ENCODE measurements at regions not wholly inside any gene's neighbourhood (a gene's known extent, or its start where the extent isn't known, plus 50 kb on each side); places are given as distances from the start of the nearest gene placed in this dataset.
"Not testable (repeated sequence)": the region's sequence is repeated elsewhere in the genome, so short reads cannot be mapped to it uniquely, and the experiment has no call there.

- DNase-seq, result no peak
Measured at GRCh38 chr10:114872519-114873087, 51.0 kb downstream of the FHIP2A start.

GRCh38 chr10:114874827-114875411, 53.3 kb downstream of the FHIP2A start:
- peak; percentile 74 for DNase-seq

DNA sequence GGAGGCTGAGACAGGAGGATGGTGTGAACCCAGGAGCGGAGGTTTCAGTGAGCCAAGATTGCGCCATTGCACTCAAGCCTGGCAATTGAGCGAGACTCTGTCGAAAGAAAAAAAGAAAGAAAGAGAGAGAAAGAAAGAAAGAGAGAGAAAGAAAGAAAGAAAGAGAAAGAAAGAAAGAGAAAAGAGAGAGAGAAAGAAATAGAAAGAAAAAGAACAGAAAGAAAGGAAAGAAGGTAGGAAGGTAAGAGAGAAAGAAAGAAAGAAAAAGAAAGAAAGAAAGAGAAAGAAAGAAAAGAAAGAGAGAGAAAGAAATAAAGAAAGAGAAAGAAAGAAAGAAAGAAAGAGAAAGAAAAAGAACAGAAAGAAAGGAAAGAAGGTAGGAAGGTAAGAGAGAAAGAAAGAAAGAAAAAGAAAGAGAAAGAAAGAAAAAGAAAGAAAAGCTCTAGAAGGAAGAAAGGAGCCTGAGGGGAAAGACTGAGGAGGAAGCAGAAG, 54.1 kb downstream of the FHIP2A start:
- not testable (repeated sequence) for DNase-seq

- peak; percentile 7 for DNase-seq
Measured at GRCh38 chr10:114876169-114876568, 54.6 kb downstream of the FHIP2A start.

DNA sequence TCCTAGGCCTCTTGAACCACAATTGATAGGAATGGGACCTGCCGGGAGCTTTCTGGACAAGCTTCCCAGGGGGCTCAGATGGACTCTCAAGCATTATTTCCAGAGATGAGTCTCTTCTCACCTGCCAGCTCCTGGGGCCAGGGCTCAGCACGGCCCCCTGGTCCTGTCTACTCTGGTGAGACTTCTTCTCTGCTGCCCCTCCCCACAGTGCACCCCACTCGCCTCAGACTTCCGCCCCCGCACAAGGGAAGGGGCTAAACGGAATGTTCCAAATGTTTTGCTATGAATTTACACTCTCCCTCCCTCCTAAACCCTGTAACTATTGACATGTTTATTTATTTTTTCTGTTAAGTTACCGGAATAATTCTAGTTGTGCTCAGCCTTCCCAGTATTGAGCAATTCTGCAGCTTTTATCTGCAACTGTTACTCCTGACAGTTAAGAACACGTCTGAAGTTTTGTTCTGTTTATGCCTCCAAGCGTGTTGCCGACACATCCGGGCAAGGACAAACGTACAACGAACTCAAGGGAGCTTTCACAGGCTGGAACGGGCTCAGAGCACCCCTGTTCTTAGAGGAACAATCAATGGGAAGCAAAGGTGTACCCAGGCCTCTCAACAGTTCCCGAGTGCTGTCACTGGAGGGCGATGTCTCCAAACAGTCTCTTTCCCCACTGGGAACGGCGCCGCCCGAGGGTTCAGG, 55.2 kb downstream of the FHIP2A start:
- peak; percentile 49 for DNase-seq

DNA sequence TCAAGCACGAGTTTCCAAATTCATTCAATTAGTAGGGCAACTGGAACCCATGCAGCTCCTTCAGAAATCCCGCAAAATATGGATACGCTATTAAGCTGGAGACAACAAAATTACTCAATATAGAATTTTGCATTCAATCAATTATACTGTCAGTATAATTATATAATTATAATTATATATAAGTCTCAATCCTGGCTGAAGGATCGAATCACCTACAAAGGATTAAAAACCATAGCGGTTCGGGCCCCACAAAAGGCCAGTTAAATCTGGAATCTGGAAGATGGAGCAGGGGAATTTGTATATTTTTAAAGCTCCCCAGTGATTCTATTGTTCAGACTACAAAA, 55.7 kb downstream of the FHIP2A start:
- no peak for DNase-seq

DNA sequence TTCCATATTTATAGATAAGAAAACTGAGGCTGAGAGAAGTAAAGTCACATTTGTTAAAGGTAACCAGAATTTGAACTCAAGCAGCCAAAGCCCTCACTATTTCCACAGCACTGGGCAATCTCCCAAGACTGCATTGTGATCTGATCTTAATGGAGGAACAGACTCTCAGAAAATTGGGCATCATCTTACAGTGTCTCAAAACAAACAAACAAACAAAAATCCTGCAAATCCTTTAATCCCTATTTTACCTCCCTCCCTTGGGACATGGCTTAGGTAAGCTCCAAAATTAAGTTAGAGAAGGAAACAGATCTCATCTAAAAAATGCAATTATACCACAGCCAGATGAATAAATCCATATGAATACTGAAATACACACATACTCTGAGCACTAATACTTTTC, 57.5 kb downstream of the FHIP2A start:
- DNase-seq, result no peak

DNA sequence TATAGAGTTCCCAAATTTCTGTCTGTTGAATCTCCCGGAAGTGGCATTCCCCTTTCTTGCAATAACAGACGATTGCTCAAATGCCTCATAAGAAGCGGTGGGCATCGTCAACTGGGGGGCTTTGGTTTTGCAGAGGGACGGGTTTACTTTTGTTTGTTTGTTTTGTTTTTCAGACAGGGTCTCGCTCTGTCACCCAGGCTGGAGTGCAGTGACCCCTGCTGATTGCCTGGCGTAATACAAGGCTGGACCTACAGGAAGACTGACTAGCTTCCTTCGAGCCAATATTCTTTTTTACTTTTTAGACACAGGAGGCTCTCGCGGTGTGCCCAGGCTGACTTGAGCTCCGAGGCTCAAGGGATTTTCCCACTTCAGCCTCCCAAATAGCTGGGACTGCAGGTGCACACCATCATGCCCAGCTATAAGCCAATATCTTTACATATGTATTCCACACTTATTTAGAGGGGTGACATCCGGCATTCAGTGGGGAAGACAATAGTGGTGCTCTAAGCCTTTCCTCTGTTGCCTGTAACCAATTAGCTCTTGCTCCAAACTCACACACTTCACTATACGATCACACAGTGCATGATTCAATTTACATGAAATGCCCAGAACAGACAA, 58.1 kb downstream of the FHIP2A start:
- DNase-seq, result peak; percentile 44

GRCh38 chr10:114881417-114881816, 56.6 kb upstream of the TRUB1 start:
- DNase-seq, result no peak

DNA sequence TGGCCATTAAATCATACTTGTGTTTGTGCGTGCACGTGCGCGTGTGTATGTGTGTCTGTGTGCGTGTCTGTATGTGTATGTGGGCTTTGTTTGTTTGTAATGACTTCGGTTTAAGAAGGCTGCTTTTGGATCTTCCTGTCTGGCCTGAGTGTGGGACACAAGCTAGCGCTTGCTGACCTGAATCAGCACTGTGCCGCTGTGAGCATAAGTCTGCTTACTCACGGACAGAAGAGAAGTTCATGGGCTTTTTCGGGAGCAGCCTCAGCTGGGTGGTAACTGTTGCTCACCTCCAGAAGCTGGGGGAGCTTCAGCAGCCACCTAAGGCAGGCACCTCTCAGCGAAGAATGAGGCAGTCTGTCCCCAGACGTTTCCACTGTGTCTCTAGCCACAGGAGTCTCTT, 56.1 kb upstream of the TRUB1 start:
- DNase-seq, result no peak

DNA sequence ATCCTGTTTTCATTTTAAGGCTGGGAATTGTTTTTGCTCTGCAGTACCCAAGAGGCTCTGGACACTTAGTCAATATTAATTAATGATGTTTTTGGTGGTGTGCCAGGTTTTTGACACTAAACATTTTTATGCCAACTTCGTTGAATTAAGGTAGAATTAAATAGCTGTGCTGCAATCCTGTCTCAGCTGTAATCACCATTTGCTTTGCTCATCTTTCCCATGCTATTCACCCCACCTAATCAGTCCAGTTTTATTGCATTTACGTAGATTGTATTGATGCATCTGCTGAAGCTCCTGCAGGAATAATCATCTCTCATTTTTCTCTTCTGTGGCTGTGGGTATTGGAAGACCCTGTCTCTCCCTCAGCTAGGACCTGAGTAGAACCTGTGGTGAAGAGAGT, 52.6 kb upstream of the TRUB1 start:
- no peak for DNase-seq

Measured in MV-4-11 (cell line).